IgD-negative memory B cell (primary cell): ENCODE measurements at regions not wholly inside any gene's neighbourhood (a gene's known extent, or its start where the extent isn't known, plus 50 kb on each side); places are given as distances from the start of the nearest gene placed in this dataset.
"Not testable (repeated sequence)": the region's sequence is repeated elsewhere in the genome, so short reads cannot be mapped to it uniquely, and the experiment has no call there.

Experiments used
- H3K27ac Mint-ChIP-seq, 3 donors: one replicate each; pipeline ENCODE4 v1.8.0; 2020 to 2022; ENCODE audit warnings: mild to moderate bottlenecking in 3 of 3, mixed read lengths in 3 of 3, moderate library complexity in 1 of 3
- H3K27me3 Mint-ChIP-seq: one replicate; pipeline ENCODE4 v1.8.0; 2021; ENCODE audit warnings: mixed read lengths
- H3K36me3 Mint-ChIP-seq: one replicate; pipeline ENCODE4 v1.8.0; 2020; ENCODE audit warnings: mild to moderate bottlenecking, mixed read lengths
- H3K4me1 Mint-ChIP-seq, 3 donors: one replicate each; pipeline ENCODE4 v1.8.0; 2020 to 2022; ENCODE audit warnings: mixed read lengths in 3 of 3, mild to moderate bottlenecking in 1 of 3
- H3K4me3 Mint-ChIP-seq, 4 donors: one replicate each; pipeline ENCODE4 v1.8.0; 2020 to 2022; ENCODE audit warnings: mild to moderate bottlenecking in 4 of 4, mixed read lengths in 4 of 4, moderate library complexity in 3 of 4
- H3K9me3 Mint-ChIP-seq, 3 donors: one replicate each; pipeline ENCODE4 v1.8.0; 2020 to 2021; ENCODE audit warnings: mixed read lengths in 3 of 3, mild to moderate bottlenecking in 1 of 3

DNA sequence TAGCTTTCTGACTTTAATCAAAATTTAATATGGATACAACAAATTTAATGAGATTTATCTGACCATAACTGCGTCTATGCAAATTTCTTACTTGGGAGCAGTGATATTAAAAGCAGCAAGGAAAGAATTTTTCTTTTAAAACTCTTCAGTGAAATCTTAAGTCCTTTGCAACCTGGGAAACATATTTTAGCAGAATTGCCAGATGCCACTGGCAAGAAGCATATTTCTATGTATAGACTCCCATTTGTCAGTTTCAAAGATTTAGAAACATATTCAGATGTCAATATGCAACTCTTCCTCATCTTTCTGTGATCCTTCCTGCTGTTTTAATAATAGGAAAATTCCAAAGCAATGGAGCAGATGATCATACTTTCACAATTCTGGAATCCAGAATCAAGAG is 911.3 kb downstream of the LUZP2 start:
- no peaks in the 10 kb centered on the region for H3K36me3 Mint-ChIP-seq
- H3K4me1 Mint-ChIP-seq = no peaks in the 10 kb centered on the region
- no peak overlapping the region for H3K27ac Mint-ChIP-seq
- no peaks in the 10 kb centered on the region for H3K27me3 Mint-ChIP-seq
- peaks cover 0 to 9% (median 2%) of the 10 kb centered on the region in 3 donors for H3K9me3 Mint-ChIP-seq
- H3K4me3 Mint-ChIP-seq = no peak overlapping the region

DNA sequence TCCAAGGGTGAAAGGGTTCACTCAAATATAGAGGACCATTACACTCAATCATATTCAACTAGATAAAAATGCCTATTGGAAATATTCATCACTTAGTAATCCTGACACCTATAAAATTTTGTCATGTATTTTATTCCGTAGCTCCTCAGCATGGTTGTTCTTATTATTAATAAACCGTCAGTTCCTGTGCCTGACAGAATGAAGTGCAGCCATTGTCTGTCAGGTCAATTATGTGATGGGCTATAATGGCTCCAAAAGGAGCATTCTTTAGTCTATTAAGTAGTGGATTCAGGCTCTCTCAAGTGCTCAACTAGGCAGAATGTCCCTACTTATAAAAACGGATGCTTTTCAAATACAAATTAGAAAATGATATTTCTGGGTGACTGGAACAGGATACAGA is 916.1 kb upstream of the ANO3 start:
- no peaks in the 10 kb centered on the region for H3K4me1 Mint-ChIP-seq
- no peaks in the 10 kb centered on the region for H3K27me3 Mint-ChIP-seq
- peaks cover 2 to 12% (median 5%) of the 10 kb centered on the region in 3 donors for H3K9me3 Mint-ChIP-seq
- H3K36me3 Mint-ChIP-seq = peaks cover 1% of the 10 kb centered on the region
- H3K27ac Mint-ChIP-seq = no peak overlapping the region
- H3K4me3 Mint-ChIP-seq = no peak overlapping the region

DNA sequence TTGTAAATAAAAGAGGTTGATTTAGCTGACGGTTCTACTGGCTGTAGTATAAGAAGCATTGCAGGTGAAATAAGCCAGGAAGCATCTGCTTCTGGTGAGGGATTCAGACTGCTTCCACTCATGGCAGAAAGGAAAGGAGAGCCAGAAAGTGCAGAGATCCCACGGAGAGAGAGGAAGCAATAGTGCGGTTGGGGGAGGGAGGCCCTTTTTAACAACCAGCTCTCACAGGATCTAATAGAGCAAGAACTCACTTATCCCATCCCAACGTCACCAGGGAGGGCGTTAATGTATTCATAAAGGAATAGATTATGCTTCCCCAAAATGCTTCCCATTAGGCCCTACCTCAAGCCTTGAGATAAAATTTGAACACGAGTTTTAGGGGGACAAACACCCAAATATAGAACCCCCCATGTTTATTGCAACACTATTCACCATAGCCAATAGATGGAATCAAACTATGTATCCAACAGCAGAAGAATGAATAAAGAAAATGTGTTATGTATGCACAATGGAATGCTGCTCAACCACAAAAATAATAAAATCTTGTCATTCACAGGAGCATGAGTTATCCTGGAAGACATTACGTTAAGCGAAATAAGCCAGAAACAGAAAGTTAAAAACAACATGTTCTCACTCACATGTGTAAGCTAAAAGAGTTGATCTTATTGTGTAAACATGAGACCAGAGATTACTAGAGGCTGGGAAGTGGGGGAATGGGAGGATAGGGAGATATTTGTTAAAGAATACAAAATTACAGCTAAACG is 908.3 kb upstream of the ANO3 start:
- Mint-ChIP-seq H3K27me3 (no peaks in the 10 kb centered on the region), H3K9me3 (peaks cover 0 to 13% (median 2%) of the 10 kb centered on the region in 3 donors), H3K27ac (no peak overlapping the region), H3K36me3 (no peaks in the 10 kb centered on the region), H3K4me1 (no peaks in the 10 kb centered on the region), H3K4me3 (no peak overlapping the region)

DNA sequence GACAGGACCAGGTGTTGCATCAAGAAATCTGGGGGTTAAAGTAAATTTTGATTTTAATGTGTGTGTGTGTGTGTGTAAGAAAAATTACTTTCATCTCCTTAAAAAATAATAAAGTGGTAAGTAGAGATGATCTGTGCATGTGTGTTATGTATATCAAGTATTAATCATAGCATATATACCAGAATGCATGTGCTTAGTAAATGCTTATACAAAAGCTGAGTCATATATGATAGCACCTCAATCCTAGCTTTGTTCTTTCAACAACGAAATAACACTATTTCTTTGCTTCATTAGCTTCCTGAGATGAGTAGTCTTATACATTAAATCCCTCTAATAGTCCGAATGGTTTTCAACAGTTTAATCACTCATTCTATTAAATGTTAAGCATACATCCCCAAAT is 899.6 kb upstream of the ANO3 start:
- no peaks in the 10 kb centered on the region for H3K27me3 Mint-ChIP-seq
- peaks cover 0 to 3% (median 2%) of the 10 kb centered on the region in 3 donors for H3K9me3 Mint-ChIP-seq
- H3K4me1 Mint-ChIP-seq = no peaks in the 10 kb centered on the region
- no peak overlapping the region for H3K27ac Mint-ChIP-seq
- no peak overlapping the region for H3K4me3 Mint-ChIP-seq
- no peaks in the 10 kb centered on the region for H3K36me3 Mint-ChIP-seq

DNA sequence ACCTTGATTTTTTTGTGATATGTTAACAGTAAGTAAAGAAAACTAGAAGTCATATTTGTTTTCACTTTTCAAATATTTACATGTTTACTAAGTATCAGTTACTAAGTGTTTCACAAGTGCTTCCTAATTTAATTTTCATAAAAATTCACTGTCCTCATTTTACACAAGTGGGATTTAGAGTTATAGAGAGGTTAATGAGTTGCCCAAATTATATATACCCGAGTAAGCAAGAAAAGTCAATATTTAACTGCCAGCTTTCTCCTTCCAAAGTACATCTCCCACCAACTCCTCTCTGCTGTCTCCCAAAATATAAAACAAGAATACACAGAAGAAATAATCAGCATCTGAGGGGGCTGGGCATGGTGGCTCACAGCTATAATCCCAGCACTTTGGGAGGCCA is 896.7 kb upstream of the ANO3 start:
- no peak overlapping the region for H3K27ac Mint-ChIP-seq
- H3K4me1 Mint-ChIP-seq = no peaks in the 10 kb centered on the region
- H3K4me3 Mint-ChIP-seq = no peak overlapping the region
- H3K27me3 Mint-ChIP-seq = no peaks in the 10 kb centered on the region
- no peaks in the 10 kb centered on the region for H3K36me3 Mint-ChIP-seq
- H3K9me3 Mint-ChIP-seq = peaks cover 0 to 7% (median 2%) of the 10 kb centered on the region in 3 donors

DNA sequence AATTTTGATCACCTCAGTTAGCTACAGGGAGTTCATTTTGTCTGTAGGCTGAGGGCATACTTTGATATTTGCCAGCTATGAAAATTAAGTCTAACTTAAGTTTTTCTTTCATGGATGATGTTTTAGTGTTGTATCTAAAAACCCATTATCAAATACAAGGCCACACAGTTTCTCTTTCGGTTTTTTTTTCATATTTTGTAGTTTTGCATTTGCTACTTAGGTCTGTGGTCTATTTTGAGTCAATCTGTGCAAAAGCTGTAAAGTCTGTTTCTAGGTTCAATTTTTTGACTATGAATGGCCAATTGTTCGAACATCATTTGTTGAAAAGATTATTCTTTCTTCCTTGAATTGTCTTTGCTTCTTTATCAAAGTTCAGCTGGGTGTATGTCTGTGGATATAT is 895.6 kb upstream of the ANO3 start:
- H3K9me3 Mint-ChIP-seq = peaks cover 2 to 12% (median 4%) of the 10 kb centered on the region in 3 donors
- no peaks in the 10 kb centered on the region for H3K36me3 Mint-ChIP-seq
- H3K27me3 Mint-ChIP-seq = no peaks in the 10 kb centered on the region
- H3K27ac Mint-ChIP-seq = no peak overlapping the region
- H3K4me1 Mint-ChIP-seq = no peaks in the 10 kb centered on the region
- no peak overlapping the region for H3K4me3 Mint-ChIP-seq

DNA sequence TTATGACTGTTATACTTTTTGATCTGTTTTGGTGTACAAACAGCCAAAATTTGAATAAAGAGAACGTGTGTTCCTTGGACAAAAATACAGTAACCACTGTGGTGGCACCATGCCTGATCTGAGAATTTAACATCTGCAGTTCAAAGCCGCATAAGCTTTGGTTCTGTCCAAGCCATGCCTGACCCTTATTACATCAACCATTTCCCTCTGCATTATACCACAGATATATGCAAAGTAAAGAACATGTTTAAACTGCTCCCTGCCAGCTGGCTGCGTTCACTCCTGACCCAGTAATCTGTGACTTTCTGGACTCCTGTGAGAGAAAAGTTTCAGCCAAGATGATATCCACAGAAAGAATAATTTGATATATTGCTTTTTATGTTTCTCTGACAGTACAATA is 890.5 kb upstream of the ANO3 start:
- H3K36me3 Mint-ChIP-seq = no peaks in the 10 kb centered on the region
- H3K27ac Mint-ChIP-seq = no peak overlapping the region
- peaks cover 0 to 9% (median 4%) of the 10 kb centered on the region in 3 donors for H3K9me3 Mint-ChIP-seq
- H3K4me3 Mint-ChIP-seq = no peak overlapping the region
- H3K27me3 Mint-ChIP-seq = no peaks in the 10 kb centered on the region
- no peaks in the 10 kb centered on the region for H3K4me1 Mint-ChIP-seq

DNA sequence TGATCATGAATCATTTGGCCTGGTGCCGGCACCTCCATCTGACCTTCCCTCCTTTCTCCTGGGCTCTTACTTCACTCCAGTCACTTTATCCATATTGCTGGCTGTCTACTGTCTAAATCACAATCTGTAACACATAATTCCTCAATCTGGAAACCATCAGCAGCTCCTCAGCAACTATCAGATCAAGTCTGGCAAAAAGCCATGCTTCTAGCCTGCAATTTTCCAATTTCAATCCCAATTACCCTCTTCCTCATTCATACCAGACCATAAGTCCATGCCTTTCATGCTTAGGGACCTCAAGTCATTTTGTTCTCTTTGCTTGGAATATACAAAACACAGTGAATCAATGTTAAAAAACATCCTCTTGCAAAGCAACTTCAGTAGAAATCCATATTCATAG is 882.8 kb upstream of the ANO3 start:
- Mint-ChIP-seq H3K4me3 (no peak overlapping the region), H3K27ac (no peak overlapping the region), H3K27me3 (no peaks in the 10 kb centered on the region), H3K9me3 (peaks cover 0 to 5% (median 5%) of the 10 kb centered on the region in 3 donors), H3K36me3 (peaks cover 2% of the 10 kb centered on the region), H3K4me1 (no peaks in the 10 kb centered on the region)

DNA sequence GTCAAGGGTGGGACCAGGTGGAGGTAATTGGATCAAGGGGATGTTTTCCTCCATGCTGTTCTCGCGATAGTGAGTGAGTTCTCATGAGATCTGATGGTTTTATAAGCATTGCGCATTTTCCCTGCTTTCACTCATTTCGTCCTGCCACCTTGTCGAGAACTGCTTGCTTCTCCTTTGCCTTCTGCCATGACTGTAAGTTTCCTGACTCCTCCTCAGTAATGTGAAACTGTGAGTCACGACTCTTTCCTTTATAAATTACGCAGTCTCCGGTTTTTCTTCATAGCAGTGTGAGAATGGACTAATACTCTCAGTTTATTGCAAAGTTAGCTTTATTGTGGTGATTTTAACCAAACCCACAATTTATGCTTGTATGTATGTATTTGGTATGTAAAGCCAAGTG is 878.5 kb upstream of the ANO3 start:
- no peaks in the 10 kb centered on the region for H3K27me3 Mint-ChIP-seq
- H3K36me3 Mint-ChIP-seq = no peaks in the 10 kb centered on the region
- no peak overlapping the region for H3K4me3 Mint-ChIP-seq
- no peak overlapping the region for H3K27ac Mint-ChIP-seq
- H3K9me3 Mint-ChIP-seq = peaks cover 2 to 9% (median 7%) of the 10 kb centered on the region in 3 donors
- no peaks in the 10 kb centered on the region for H3K4me1 Mint-ChIP-seq

DNA sequence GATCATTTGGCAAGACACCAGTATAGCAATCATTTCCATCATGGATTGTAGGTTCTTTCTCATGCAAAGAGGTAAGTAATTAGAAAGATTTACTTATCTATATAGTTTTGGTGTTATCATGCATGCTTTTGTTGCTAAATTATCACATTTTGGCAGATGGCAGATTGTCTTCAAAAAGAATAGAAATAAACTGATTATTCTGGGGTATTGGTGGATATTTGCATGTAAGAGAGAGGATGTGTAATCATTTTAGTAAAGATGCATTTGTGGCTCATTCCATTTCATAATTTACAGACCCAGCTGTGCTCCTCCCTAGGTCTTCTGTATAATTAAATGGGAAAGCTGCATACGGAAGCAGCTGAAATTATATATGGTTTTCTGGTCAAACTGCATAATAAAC is 875.7 kb upstream of the ANO3 start:
- H3K4me3 Mint-ChIP-seq = no peak overlapping the region
- no peaks in the 10 kb centered on the region for H3K27me3 Mint-ChIP-seq
- H3K36me3 Mint-ChIP-seq = no peaks in the 10 kb centered on the region
- H3K27ac Mint-ChIP-seq = no peak overlapping the region
- peaks cover 2 to 7% (median 4%) of the 10 kb centered on the region in 3 donors for H3K9me3 Mint-ChIP-seq
- no peaks in the 10 kb centered on the region for H3K4me1 Mint-ChIP-seq

DNA sequence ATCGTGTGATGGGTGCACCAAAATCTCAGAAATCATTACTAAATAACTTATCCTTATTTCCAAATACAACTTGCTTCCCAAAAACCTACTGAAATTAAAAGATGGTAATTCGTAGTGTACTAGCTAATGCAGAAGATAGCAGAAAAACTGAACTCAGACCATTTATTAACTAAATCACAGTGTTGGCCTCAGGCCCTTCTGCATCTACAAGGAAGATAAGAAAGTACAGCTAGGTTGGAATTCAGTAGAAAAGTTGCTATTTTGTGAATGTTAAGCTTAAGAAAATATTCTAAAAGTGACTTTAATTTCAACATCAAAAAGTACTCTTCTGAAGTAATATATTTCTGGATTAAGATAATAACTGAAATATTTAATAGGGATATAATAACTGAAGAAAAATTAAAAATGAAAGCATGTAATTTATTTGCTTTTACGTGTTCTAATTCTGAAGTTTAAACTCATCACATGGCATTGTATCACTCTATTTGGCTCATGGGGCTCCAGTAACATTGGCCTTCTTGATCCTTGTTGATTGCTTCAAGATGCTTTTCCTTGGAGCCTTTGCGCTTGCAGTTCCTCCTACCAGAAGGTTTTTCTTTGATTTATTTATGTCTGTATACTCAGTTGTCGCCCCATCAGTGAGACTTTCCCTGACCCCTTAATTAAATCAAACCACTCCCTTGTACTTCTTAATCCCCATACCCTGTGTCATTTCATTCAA is 847.9 kb upstream of the ANO3 start:
- no peaks in the 10 kb centered on the region for H3K4me1 Mint-ChIP-seq
- no peak overlapping the region for H3K4me3 Mint-ChIP-seq
- H3K9me3 Mint-ChIP-seq = peaks cover 0 to 11% (median 2%) of the 10 kb centered on the region in 3 donors
- H3K36me3 Mint-ChIP-seq = no peaks in the 10 kb centered on the region
- no peaks in the 10 kb centered on the region for H3K27me3 Mint-ChIP-seq
- H3K27ac Mint-ChIP-seq = no peak overlapping the region

DNA sequence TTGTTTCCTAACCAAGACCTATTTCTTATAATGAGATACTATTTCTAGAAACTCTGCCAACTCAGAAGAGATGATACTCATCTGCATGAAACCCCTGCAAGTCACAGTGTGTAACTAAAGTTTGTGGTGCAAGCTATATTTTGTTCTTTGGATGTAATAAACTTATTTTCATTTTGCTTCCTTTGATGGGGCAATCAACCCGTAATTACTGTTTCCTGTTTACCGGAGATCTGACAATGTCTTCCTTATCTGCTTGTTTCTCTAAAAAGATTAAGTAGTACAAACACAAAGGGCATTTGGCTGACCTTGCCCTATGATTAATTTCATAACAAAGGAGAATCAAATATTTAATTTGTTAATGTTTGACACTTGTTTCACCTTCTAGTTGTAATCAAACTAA is 846.6 kb upstream of the ANO3 start:
- H3K4me1 Mint-ChIP-seq = no peaks in the 10 kb centered on the region
- no peaks in the 10 kb centered on the region for H3K36me3 Mint-ChIP-seq
- peaks cover 0 to 11% (median 2%) of the 10 kb centered on the region in 3 donors for H3K9me3 Mint-ChIP-seq
- H3K27ac Mint-ChIP-seq = no peak overlapping the region
- H3K4me3 Mint-ChIP-seq = no peak overlapping the region
- no peaks in the 10 kb centered on the region for H3K27me3 Mint-ChIP-seq

DNA sequence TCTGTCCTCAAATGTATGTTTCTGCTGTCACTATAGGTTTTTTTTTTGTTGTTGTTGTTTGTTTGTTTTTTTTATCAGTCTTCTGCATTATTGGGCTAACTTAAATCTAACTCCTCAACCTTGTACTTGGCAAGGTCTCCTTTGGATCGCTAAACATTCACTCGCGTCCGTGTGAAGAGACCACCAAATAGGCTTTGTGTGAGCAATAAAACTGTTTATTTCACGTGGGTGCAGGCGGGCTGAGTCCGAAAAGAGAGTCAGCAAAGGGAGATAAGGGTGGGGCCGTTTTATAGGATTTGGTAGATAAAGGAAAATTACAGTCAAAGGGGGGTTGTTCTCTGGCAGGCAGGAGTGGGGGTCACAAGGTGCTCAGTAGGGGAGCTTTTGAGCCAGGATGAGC is 845.6 kb upstream of the ANO3 start:
- not testable (repeated sequence) for H3K27ac Mint-ChIP-seq, H3K4me1 Mint-ChIP-seq, H3K36me3 Mint-ChIP-seq, H3K4me3 Mint-ChIP-seq, H3K27me3 Mint-ChIP-seq
- peaks cover 0 to 11% (median 0%) of the 10 kb centered on the region in 3 donors for H3K9me3 Mint-ChIP-seq

DNA sequence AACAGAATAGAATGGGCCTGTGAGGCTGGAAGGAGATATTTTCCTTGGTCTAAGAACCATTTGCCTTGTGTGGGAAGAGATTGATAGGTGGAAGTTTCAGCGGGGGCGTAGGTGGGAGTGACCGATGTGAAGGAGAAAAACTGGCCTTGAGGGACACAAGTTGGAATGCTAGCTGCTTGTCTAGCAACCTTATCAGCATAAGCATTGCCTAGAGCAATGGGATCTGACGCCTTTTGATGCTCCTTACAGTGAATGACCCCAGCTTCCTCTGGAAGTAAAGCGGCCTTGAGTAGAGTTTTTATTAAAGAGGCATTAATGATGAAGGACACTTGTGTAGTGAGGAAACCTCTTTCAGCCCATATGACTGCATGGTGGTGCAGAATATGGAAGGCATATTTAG is 843.8 kb upstream of the ANO3 start:
- not testable (repeated sequence) for H3K9me3 Mint-ChIP-seq, H3K4me1 Mint-ChIP-seq, H3K27me3 Mint-ChIP-seq, H3K27ac Mint-ChIP-seq, H3K4me3 Mint-ChIP-seq, H3K36me3 Mint-ChIP-seq

DNA sequence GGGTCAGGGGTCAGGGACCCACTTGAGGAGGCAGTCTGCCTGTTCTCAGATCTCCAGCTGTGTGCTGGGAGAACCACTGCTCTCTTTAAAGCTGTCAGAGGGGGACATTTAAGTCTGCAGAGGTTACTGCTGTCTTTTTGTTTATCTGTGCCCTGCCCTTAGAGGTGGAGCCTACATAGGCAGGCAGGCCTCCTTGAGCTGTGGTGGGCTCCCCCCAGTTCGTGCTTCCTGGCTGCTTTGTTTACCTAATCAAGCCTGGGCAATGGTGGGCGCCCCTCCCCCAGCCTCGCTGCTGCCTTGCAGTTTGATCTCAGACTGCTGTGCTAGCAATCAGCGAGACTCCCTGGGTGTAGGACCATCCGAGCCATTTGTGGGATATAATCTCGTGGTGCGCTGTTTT is 830.5 kb upstream of the ANO3 start:
- not testable (repeated sequence) for H3K9me3 Mint-ChIP-seq, H3K36me3 Mint-ChIP-seq, H3K27ac Mint-ChIP-seq, H3K4me1 Mint-ChIP-seq, H3K27me3 Mint-ChIP-seq, H3K4me3 Mint-ChIP-seq

DNA sequence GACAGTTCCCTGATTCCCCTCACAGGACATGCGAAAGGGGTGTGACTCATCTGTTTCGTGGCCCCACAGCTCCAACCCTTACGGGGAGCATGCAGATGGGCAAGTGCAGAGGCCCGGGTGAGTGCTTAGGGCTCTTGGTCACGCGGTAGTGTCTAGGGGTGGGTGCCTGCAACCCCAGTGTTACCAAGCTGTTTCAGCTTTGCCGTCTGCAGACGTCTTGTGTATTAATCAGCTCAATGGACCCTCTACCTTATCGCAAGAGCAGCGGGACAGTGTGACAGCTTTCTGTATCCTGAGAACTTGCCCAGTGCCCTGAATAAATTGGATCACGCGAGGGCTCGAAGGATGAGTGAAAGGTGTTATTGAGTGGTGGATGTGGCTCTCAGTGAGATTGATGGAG is 816.4 kb upstream of the ANO3 start:
- Mint-ChIP-seq H3K9me3 (peaks cover 0 to 6% (median 2%) of the 10 kb centered on the region in 3 donors), H3K27ac (no peak overlapping the region), H3K4me3 (no peak overlapping the region), H3K36me3 (no peaks in the 10 kb centered on the region), H3K4me1 (no peaks in the 10 kb centered on the region), H3K27me3 (no peaks in the 10 kb centered on the region)
